GM13977 (cell line): ENCODE measurements at regions not wholly inside any gene's neighbourhood (a gene's known extent, or its start where the extent isn't known, plus 50 kb on each side); places are given as distances from the start of the nearest gene placed in this dataset.

Experiments used
- DNase-seq: peaks from one replicate; pipeline ENCODE4 v3.0.0; 2012; ENCODE audit warnings: low spot score
- in situ Hi-C: fragments of 300-500 bp; cut with MboI; formaldehyde crosslinking; loops from one replicate; pipeline ENCODE4 v1.12.0; 2022; ENCODE audit warnings: low sequenced_read_pairs, low pct_unique_long_range_greater_than_20kb, mixed read lengths, inconsistent platforms; ENCODE audit not compliant: unreplicated experiment
- TF ChIP-seq, protein P1 (sequence below): IDR thresholded peaks from 2 replicates; pipeline ENCODE4 v1.5.1; 2012; ENCODE audit warnings: mild to moderate bottlenecking, control low read depth; ENCODE audit not compliant: insufficient read depth; ENCODE audit errors: extremely low read depth, missing control alignments

DNA sequence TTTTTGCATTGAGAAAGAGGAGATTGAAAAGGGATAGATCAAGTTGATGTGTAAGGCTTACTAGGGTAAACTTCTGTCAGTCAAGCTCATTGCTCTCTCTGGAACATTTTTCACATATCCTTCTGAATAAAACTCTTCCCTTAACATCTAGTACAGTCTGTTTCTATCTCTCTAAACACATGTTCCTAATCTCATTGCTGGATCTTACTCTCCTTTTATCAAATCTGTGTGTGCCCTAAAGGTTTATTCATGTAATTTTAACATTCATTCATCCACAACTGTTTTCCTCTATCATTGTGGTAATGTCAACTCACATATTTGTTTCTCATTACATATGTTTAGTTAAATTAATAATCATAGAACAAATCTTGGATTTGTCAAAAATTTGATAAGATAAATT, 277.9 kb upstream of the GULP1 start:
- no peak for DNase-seq
- in situ Hi-C loops, result no loop called here
- TF ChIP-seq, protein P1, sequence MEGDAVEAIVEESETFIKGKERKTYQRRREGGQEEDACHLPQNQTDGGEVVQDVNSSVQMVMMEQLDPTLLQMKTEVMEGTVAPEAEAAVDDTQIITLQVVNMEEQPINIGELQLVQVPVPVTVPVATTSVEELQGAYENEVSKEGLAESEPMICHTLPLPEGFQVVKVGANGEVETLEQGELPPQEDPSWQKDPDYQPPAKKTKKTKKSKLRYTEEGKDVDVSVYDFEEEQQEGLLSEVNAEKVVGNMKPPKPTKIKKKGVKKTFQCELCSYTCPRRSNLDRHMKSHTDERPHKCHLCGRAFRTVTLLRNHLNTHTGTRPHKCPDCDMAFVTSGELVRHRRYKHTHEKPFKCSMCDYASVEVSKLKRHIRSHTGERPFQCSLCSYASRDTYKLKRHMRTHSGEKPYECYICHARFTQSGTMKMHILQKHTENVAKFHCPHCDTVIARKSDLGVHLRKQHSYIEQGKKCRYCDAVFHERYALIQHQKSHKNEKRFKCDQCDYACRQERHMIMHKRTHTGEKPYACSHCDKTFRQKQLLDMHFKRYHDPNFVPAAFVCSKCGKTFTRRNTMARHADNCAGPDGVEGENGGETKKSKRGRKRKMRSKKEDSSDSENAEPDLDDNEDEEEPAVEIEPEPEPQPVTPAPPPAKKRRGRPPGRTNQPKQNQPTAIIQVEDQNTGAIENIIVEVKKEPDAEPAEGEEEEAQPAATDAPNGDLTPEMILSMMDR, result no peak

- TF ChIP-seq, protein P1, result no peak
- no peak for DNase-seq
- in situ Hi-C loops, result no loop called here
Measured at GRCh38 chr2:188016917-188017316, 274.8 kb upstream of the GULP1 start.

DNA sequence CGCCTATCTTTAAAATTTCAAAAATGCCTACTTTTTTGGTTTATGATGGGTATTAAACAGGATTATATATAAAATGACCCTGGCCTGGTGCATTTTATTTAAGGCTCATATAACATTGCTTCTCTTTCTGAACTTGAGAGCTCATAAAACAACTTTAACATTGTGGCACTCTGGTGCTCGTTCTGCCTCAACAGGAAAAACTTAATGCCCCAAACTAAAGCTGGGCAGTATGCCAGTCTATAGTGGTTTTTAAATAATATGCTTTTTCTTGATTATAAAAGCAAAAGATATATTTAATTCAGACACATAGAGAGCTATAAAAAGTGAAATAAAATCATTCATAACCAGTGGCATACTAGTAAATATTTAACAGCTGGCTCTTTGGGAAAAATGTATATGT, 269.3 kb upstream of the GULP1 start:
- TF ChIP-seq, protein P1, result no peak
- no peak for DNase-seq
- in situ Hi-C loops, result no loop called here

GRCh38 chr2:188023035-188023434, 268.6 kb upstream of the GULP1 start:
- no peak for DNase-seq
- TF ChIP-seq, protein P1, result no peak
- in situ Hi-C loops, result no loop called here

DNA sequence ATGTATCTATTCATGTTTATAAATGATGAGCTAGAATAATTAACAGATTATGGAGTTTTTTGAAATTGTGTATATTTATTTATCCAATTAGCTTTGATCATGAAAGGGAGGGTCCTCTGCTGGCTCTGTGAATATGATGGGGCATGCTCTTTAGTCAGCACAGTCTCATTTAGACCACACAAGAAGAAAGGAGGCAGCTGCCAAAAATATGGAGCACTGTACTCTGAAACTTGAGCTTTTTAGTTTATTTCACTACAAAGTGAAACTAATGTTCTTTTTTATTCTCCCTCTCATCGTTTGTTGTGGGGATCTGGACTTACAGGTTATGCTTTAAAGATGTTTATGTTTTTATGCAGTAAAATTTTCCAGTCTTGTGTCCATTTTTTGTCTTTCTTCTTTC, 266.9 kb upstream of the GULP1 start:
- no peak for DNase-seq
- in situ Hi-C loops, result no loop called here
- TF ChIP-seq, protein P1, result no peak

DNA sequence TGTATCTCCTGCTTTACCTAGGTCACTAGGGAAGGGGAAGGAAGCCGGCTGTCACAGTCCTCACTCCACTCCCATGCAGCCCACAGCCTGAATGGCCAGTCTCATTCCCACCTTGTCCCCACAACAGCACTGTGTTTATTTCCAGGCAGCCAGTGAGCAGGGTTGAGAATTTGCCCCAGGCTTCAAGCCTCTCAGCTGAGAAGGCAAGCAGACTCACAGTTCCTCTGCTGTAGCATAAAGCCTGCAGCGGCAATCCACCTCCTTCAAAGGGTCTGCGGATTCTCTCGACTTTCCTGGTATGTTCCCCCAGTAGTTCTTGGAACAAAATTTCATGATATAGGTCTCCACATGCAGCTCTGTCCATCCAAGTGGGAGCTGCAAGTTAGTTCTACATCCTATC, 262.9 kb upstream of the GULP1 start:
- in situ Hi-C loops, result no loop called here
- TF ChIP-seq, protein P1, result no peak
- DNase-seq, result no peak

DNA sequence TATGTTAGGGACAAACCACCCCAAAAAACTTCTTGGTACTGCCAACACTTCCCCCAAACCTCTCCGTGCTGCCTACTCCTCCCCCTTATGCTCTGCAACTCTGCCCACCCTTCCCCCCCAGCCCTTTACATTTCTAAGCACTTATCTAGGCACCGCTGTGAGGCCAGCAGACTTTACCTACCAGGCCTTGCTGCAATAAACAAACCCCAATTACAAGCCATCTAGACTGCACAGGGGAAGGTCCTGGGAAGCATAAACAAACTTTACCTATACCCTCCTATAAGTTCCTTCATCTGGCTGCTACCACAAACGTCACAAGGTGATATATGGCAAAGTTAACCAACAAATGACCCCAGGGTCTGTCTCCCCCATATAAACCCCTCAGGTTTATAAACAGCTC, 259.4 kb upstream of the GULP1 start:
- TF ChIP-seq, protein P1, result no peak
- no peak for DNase-seq
- in situ Hi-C loops, result no loop called here
